ENCODE measurements at regions not wholly inside any gene's neighbourhood (a gene's known extent, or its start where the extent isn't known, plus 50 kb on each side); places are given as distances from the start of the nearest gene placed in this dataset.

- Histone ChIP-seq H3K4me1 (replicated peaks) (no peaks in the 10 kb centered on the region), H3K36me3 (no peaks in the 10 kb centered on the region), H3K27me3 (replicated peaks; ENCODE audit: insufficient read depth) (no peaks in the 10 kb centered on the region), H3K4me3 (no peak overlapping the region), H3K9me3 (no peaks in the 10 kb centered on the region), H3K27ac (no peak overlapping the region)
- TF ChIP-seq POLR2A (IDR thresholded peaks at IDR 0.05) (no peak), POLR2AphosphoS5 (IDR thresholded peaks at IDR 0.05) (no peak), CTCF (IDR thresholded peaks at IDR 0.05) (no peak)
- intact Hi-C loops (cut with DNase I): no loop called here
- 94% methylated on average over 1 of the region's 1 CpG for whole genome bisulfite sequencing
- no peak for DNase-seq (ENCODE audit: low spot score)
These were observed 107.3 kb upstream of the NFIB start for GRCh38 chr9:14421291-14421690.

- no peak for TF ChIP-seq CTCF (IDR thresholded peaks at IDR 0.05)
- TF ChIP-seq POLR2AphosphoS5 (IDR thresholded peaks at IDR 0.05): no peak
- no peak for TF ChIP-seq POLR2A (IDR thresholded peaks at IDR 0.05)
- H3K27me3 ChIP-seq (replicated peaks; ENCODE audit: insufficient read depth): no peaks in the 10 kb centered on the region
- DNase-seq (ENCODE audit: low spot score): no peak
- H3K36me3 ChIP-seq: no peaks in the 10 kb centered on the region
- no peaks in the 10 kb centered on the region for H3K9me3 ChIP-seq
- H3K4me3 ChIP-seq: no peak overlapping the region
- no peaks in the 10 kb centered on the region for H3K4me1 ChIP-seq (replicated peaks)
- intact Hi-C loops (cut with DNase I): no loop called here
- 46% methylated on average over 16 of the region's 16 CpGs for WGBS
- H3K27ac ChIP-seq: no peak overlapping the region
These were observed 105.3 kb upstream of the NFIB start for GRCh38 chr9:14418941-14419937.

- 45% methylated on average over 5 of the region's 5 CpGs for WGBS
- Histone ChIP-seq H3K9me3 (no peaks in the 10 kb centered on the region), H3K4me3 (no peak overlapping the region), H3K4me1 (replicated peaks) (no peaks in the 10 kb centered on the region), H3K27ac (no peak overlapping the region), H3K36me3 (no peaks in the 10 kb centered on the region), H3K27me3 (replicated peaks; ENCODE audit: insufficient read depth) (no peaks in the 10 kb centered on the region)
- no peak for TF ChIP-seq POLR2AphosphoS5 (IDR thresholded peaks at IDR 0.05)
- no peak for TF ChIP-seq POLR2A (IDR thresholded peaks at IDR 0.05)
- TF ChIP-seq CTCF (IDR thresholded peaks at IDR 0.05): no peak
- intact Hi-C loops (cut with DNase I): no loop called here
- DNase-seq (ENCODE audit: low spot score): no peak
These were observed 104.5 kb upstream of the NFIB start for GRCh38 chr9:14418301-14418940.

- Histone ChIP-seq H3K4me1 (replicated peaks) (no peaks in the 10 kb centered on the region), H3K36me3 (no peaks in the 10 kb centered on the region), H3K27me3 (replicated peaks; ENCODE audit: insufficient read depth) (no peaks in the 10 kb centered on the region), H3K9me3 (no peaks in the 10 kb centered on the region), H3K27ac (no peak overlapping the region), H3K4me3 (no peak overlapping the region)
- TF ChIP-seq POLR2AphosphoS5 (IDR thresholded peaks at IDR 0.05) (no peak), CTCF (IDR thresholded peaks at IDR 0.05) (no peak)
- no peak for DNase-seq (ENCODE audit: low spot score)
- 93% methylated on average over 3 of the region's 3 CpGs for WGBS
- intact Hi-C loops (cut with DNase I): no loop called here
These were observed 103.3 kb upstream of the NFIB start for GRCh38 chr9:14417237-14417636.
